H1 (cell line): ENCODE measurements at regions not wholly inside any gene's neighbourhood (a gene's known extent, or its start where the extent isn't known, plus 50 kb on each side); places are given as distances from the start of the nearest gene placed in this dataset.
A peak's percentile ranks its signal among the peaks of the same experiment; 100 is the strongest.

Source experiments
- ASH2L ChIP-seq: fragments of 200-600, 300-600 bp; sonication (generic); IDR thresholded peaks from one replicate; pipeline ENCODE4 v1.7.1; 2017; ENCODE audit warnings: low read length
- CBX8 ChIP-seq: fragments of 300-800, 300-1000 bp; sonication (generic); IDR thresholded peaks from 2 replicates; pipeline ENCODE4 v1.7.1; 2016; ENCODE audit warnings: low read depth, low read length, borderline replicate concordance
- CHD2 ChIP-seq: IDR thresholded peaks from 2 replicates; pipeline ENCODE4 v1.6.1; 2012; ENCODE audit warnings: low read length, improper control_type of control experiment
- GABPA ChIP-seq: IDR thresholded peaks from 2 replicates; pipeline ENCODE4 v1.6.1; 2011; ENCODE audit warnings: mild to moderate bottlenecking, low read length, moderate library complexity, borderline replicate concordance; ENCODE audit not compliant: insufficient read depth
- JUND ChIP-seq: IDR thresholded peaks from 2 replicates; pipeline ENCODE4 v1.6.1; 2011; ENCODE audit warnings: mild to moderate bottlenecking, improper control_type of control experiment, low read length
- PHF8 ChIP-seq: fragments of 200-600 bp; sonication (generic); conservative IDR thresholded peaks from 2 replicates; pipeline ENCODE4 v1.7.1; 2012; ENCODE audit warnings: low read depth, mild to moderate bottlenecking, inconsistent platforms, low read length, moderate library complexity
- POLR2AphosphoS5 ChIP-seq: IDR thresholded peaks from 2 replicates; pipeline ENCODE4 v1.6.1; 2011; ENCODE audit warnings: low read depth, low read length
- POU5F1 ChIP-seq: IDR thresholded peaks from 2 replicates; pipeline ENCODE4 v1.6.1; 2011; ENCODE audit warnings: low read depth, mild to moderate bottlenecking, low read length, moderate library complexity
- RAD21 ChIP-seq, 2 experiments: IDR thresholded peaks in 1 of 2; conservative IDR thresholded peaks in 1 of 2; 2 replicates each; pipeline ENCODE4 v1.6.1; 2011; ENCODE audit warnings: low read depth in 2 of 2, low read length in 2 of 2, improper control_type of control experiment in 1 of 2, inconsistent platforms in 1 of 2, mild to moderate bottlenecking in 1 of 2, moderate library complexity in 1 of 2
- RBBP5 ChIP-seq: IDR thresholded peaks from 2 replicates; pipeline ENCODE4 v1.7.1; 2012; ENCODE audit warnings: low read depth, mild to moderate bottlenecking, inconsistent platforms, low read length, moderate library complexity, borderline replicate concordance
- RFX5 ChIP-seq: IDR thresholded peaks from 2 replicates; pipeline ENCODE4 v1.6.1; 2011; ENCODE audit warnings: low read depth, low read length, improper control_type of control experiment, borderline replicate concordance
- RNF2 ChIP-seq: fragments of 200-900, 300-1000 bp; sonication (generic); IDR thresholded peaks from 2 replicates; pipeline ENCODE4 v1.7.1; 2016; ENCODE audit warnings: borderline replicate concordance, low read depth, mild to moderate bottlenecking, antibody characterized with exemption, low read length; ENCODE audit not compliant: poor library complexity, severe bottlenecking; ENCODE audit errors: missing control alignments
- RXRA ChIP-seq: IDR thresholded peaks from 2 replicates; pipeline ENCODE4 v1.6.1; 2011; ENCODE audit warnings: low read depth, mild to moderate bottlenecking, low read length, moderate library complexity; ENCODE audit not compliant: insufficient read depth
- SIN3A ChIP-seq, 2 experiments: IDR thresholded peaks in 1 of 2; conservative IDR thresholded peaks in 1 of 2; 2 replicates each; pipeline ENCODE4 v1.6.1; 2011 to 2012; ENCODE audit warnings: low read length in 2 of 2, improper control_type of control experiment in 1 of 2, low read depth in 1 of 2, mild to moderate bottlenecking in 1 of 2
- SIRT6 ChIP-seq: IDR thresholded peaks from one replicate; pipeline ENCODE4 v1.7.1; 2012; ENCODE audit warnings: low read length, inconsistent platforms
- TAF1 ChIP-seq: IDR thresholded peaks from 2 replicates; pipeline ENCODE4 v1.6.1; 2011; ENCODE audit warnings: mild to moderate bottlenecking, low read depth, low read length
- TBP ChIP-seq: IDR thresholded peaks from 2 replicates; pipeline ENCODE4 v1.6.1; 2011; ENCODE audit warnings: low read depth, low read length, improper control_type of control experiment
- TEAD4 ChIP-seq: IDR thresholded peaks from 2 replicates; pipeline ENCODE4 v1.6.1; 2012; ENCODE audit warnings: low read depth, low read length, inconsistent platforms, mixed read lengths
- ZNF274 ChIP-seq: IDR thresholded peaks from 2 replicates; pipeline ENCODE4 v1.7.0; 2012; ENCODE audit warnings: low read length, borderline replicate concordance; ENCODE audit errors: extremely low read depth
- TF ChIP-seq, protein P1 (sequence below): IDR thresholded peaks from 2 replicates; pipeline ENCODE4 v1.6.1; 2011; ENCODE audit warnings: low read length, improper control_type of control experiment
- TF ChIP-seq, protein P2 (sequence below): IDR thresholded peaks from 2 replicates; pipeline ENCODE4 v1.6.1; 2012; ENCODE audit warnings: inconsistent platforms

GRCh38 chr10:26621889-26622711, 75.4 kb upstream of the PDSS1 start (continued):
- TF ChIP-seq RXRA (no peak), TBP (peak; percentile 15; the same call in 1 of the 2 replicates), TAF1 (0 out of 2 replicates have a peak, but pooled peaks have one; percentile 20), POU5F1 (no peak), ZNF274 (no peak), JUND (no peak), RAD21 (IDR thresholded peaks at IDR 0.05 in 1 of 2, conservative IDR thresholded peaks at IDR 0.05 in 1 of 2; ENCODE audit: low read depth in 2 of 2, low read length in 2 of 2) (no peak), SIN3A (conservative IDR thresholded peaks at IDR 0.05 in 1 of 2, IDR thresholded peaks at IDR 0.05 in 1 of 2; ENCODE audit: low read depth in 1 of 2, low read length in 2 of 2) (no peak), GABPA (no peak), SIRT6 (no peak), RBBP5 (no peak), PHF8 (no peak; the same call in 1 of the 2 replicates), CHD2 (no peak), RFX5 (no peak), CBX8 (no peak), POLR2AphosphoS5 (no peak), RNF2 (no peak), ASH2L (peak; percentile 34), TEAD4 (no peak)
- TF ChIP-seq, protein P1, sequence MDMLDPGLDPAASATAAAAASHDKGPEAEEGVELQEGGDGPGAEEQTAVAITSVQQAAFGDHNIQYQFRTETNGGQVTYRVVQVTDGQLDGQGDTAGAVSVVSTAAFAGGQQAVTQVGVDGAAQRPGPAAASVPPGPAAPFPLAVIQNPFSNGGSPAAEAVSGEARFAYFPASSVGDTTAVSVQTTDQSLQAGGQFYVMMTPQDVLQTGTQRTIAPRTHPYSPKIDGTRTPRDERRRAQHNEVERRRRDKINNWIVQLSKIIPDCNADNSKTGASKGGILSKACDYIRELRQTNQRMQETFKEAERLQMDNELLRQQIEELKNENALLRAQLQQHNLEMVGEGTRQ, result no peak
- TF ChIP-seq, protein P2, sequence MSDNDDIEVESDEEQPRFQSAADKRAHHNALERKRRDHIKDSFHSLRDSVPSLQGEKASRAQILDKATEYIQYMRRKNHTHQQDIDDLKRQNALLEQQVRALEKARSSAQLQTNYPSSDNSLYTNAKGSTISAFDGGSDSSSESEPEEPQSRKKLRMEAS, result peak; percentile 50; the same call in 1 of the 2 replicates
